C4-2B (cell line): ENCODE measurements at regions not wholly inside any gene's neighbourhood (a gene's known extent, or its start where the extent isn't known, plus 50 kb on each side); places are given as distances from the start of the nearest gene placed in this dataset.

Experiments
- H3K27ac ChIP-seq: fragments of 450-650 bp; 2 replicates; pipeline ENCODE4 v1.5.1; 2017
- CTCF ChIP-seq: fragments of 450-650 bp; conservative IDR thresholded peaks from 2 replicates; pipeline ENCODE4 v1.5.1; 2017; ENCODE audit warnings: mild to moderate bottlenecking
- ZFX ChIP-seq: fragments of 450-650 bp; IDR thresholded peaks from 2 replicates; pipeline ENCODE4 v1.6.1; 2017

GRCh38 chr2:64825831-64826491 is 163.2 kb upstream of the SLC1A4 start:
- TF ChIP-seq ZFX (no peak), CTCF (no peak)
- H3K27ac ChIP-seq, result no peak overlapping the region

- TF ChIP-seq CTCF, result no peak
- no peak for TF ChIP-seq ZFX
- H3K27ac ChIP-seq, result no peak overlapping the region
These were observed 162.5 kb upstream of the SLC1A4 start for GRCh38 chr2:64826703-64827102.

- TF ChIP-seq CTCF (no peak), ZFX (no peak)
- no peak overlapping the region for H3K27ac ChIP-seq
These were observed 160.9 kb upstream of the SLC1A4 start for GRCh38 chr2:64828261-64828660.

GRCh38 chr2:64829525-64829924 is 159.7 kb upstream of the SLC1A4 start:
- TF ChIP-seq CTCF, result no peak
- TF ChIP-seq ZFX, result no peak
- H3K27ac ChIP-seq, result no peak overlapping the region

- no peak overlapping the region for H3K27ac ChIP-seq
These were observed 157.8 kb upstream of the SLC1A4 start for GRCh38 chr2:64831134-64831976.

GRCh38 chr2:64831977-64832328 is 157.2 kb upstream of the SLC1A4 start:
- TF ChIP-seq CTCF (peak; percentile 56), ZFX (no peak)
- no peak overlapping the region for H3K27ac ChIP-seq

More at GRCh38 chr2:64831134-64831976, 157.8 kb upstream of the SLC1A4 start:
- TF ChIP-seq CTCF, result peak; percentile 85
- no peak for TF ChIP-seq ZFX

GRCh38 chr2:64832936-64833335 is 156.3 kb upstream of the SLC1A4 start:
- no peak overlapping the region for H3K27ac ChIP-seq
- TF ChIP-seq CTCF (no peak), ZFX (no peak)
